NB4 (cell line): ENCODE measurements at regions not wholly inside any gene's neighbourhood (a gene's known extent, or its start where the extent isn't known, plus 50 kb on each side); places are given as distances from the start of the nearest gene placed in this dataset.
A peak's percentile ranks its signal among the peaks of the same experiment; 100 is the strongest.
"Not testable (repeated sequence)": the region's sequence is repeated elsewhere in the genome, so short reads cannot be mapped to it uniquely, and the experiment has no call there.

Experiments used
- DNase-seq: peaks from one replicate; pipeline ENCODE4 v3.0.0; 2010; ENCODE audit warnings: low read depth
- H3K4me3 ChIP-seq: one replicate; pipeline ENCODE4 v1.5.1; 2011; ENCODE audit warnings: mild to moderate bottlenecking, low read depth, low read length, moderate library complexity
- CTCF ChIP-seq: IDR thresholded peaks from one replicate; pipeline ENCODE4 v1.5.1; 2012; ENCODE audit warnings: low read depth, low read length
- MAX ChIP-seq: IDR thresholded peaks from 2 replicates; pipeline ENCODE4 v1.6.1; 2011; ENCODE audit warnings: low read depth, low read length
- MYC ChIP-seq: IDR thresholded peaks from 2 replicates; pipeline ENCODE4 v1.6.1; 2011; ENCODE audit warnings: low read depth, low read length
- POLR2A ChIP-seq: IDR thresholded peaks from 2 replicates; pipeline ENCODE4 v1.6.1; 2011; ENCODE audit warnings: mild to moderate bottlenecking; ENCODE audit not compliant: insufficient read length; ENCODE audit errors: extremely low read depth

GRCh38 chr2:82998781-82999180 lies 1460.3 kb downstream of the SUCLG1 start:
- TF ChIP-seq POLR2A = no peak
- TF ChIP-seq MAX = no peak
- TF ChIP-seq MYC = no peak
- TF ChIP-seq CTCF = no peak
- peak; percentile 25 for DNase-seq
- H3K4me3 ChIP-seq = no peak overlapping the region

- no peak overlapping the region for H3K4me3 ChIP-seq
- no peak for DNase-seq
- TF ChIP-seq MYC (no peak), CTCF (no peak), MAX (no peak), POLR2A (no peak)
Measured at GRCh38 chr2:82996217-82996616, 1462.9 kb downstream of the SUCLG1 start.

- H3K4me3 ChIP-seq = no peak overlapping the region
- DNase-seq = no peak
- TF ChIP-seq CTCF (no peak), POLR2A (no peak), MAX (no peak), MYC (no peak)
Measured at GRCh38 chr2:82994151-82994550, 1464.9 kb downstream of the SUCLG1 start.

GRCh38 chr2:82993609-82994008 lies 1465.5 kb downstream of the SUCLG1 start:
- no peak for DNase-seq
- no peak overlapping the region for H3K4me3 ChIP-seq
- TF ChIP-seq MYC (no peak), POLR2A (no peak), MAX (no peak), CTCF (no peak)

GRCh38 chr2:82992968-82993367 lies 1466.1 kb downstream of the SUCLG1 start:
- no peak overlapping the region for H3K4me3 ChIP-seq
- no peak for TF ChIP-seq MYC
- TF ChIP-seq POLR2A = no peak
- no peak for DNase-seq

- DNase-seq, H3K4me3 ChIP-seq: not testable (repeated sequence)
Measured at GRCh38 chr2:82987706-82988105, 1471.4 kb downstream of the SUCLG1 start.

GRCh38 chr2:82986899-82987298 lies 1472.2 kb downstream of the SUCLG1 start:
- TF ChIP-seq CTCF = no peak
- no peak for TF ChIP-seq MAX
- no peak for TF ChIP-seq POLR2A
- TF ChIP-seq MYC = no peak
- DNase-seq = no peak
- H3K4me3 ChIP-seq = no peak overlapping the region
